CD4-positive, alpha-beta T cell treated with Interleukin-15 for 1 hour (primary cell): ENCODE measurements at regions not wholly inside any gene's neighbourhood (a gene's known extent, or its start where the extent isn't known, plus 50 kb on each side); places are given as distances from the start of the nearest gene placed in this dataset.
"Not testable (repeated sequence)": the region's sequence is repeated elsewhere in the genome, so short reads cannot be mapped to it uniquely, and the experiment has no call there.

Experiments
- DNase-seq: peaks from one replicate; pipeline ENCODE4 v3.0.0-alpha.2; 2020

- no peak for DNase-seq
Observed at GRCh38 chr1:65593516-65593915, 173.0 kb downstream of the LEPR start.

DNA sequence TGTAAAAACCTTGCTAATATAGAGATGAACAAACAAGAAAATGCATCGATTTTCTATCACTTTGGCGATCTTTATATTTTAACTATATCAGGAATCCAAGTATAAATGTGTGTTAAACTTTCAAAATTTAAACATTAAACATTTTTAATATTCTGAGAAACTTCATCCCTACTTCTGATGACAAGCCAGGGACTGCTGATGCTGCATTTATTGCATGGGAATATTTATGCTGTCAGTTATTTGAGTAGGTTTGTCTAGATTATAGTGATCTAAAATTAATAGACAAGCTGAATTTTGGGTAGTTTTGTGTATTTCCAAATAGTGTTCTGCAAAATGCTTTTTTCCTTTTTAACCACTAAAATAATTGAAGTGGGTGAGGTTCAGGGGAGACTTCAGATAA, 175.3 kb downstream of the LEPR start:
- DNase-seq: no peak

GRCh38 chr1:65596768-65597167, 176.3 kb downstream of the LEPR start:
- DNase-seq: no peak

- no peak for DNase-seq
Observed at GRCh38 chr1:65605621-65606020, 185.2 kb downstream of the LEPR start.

- no peak for DNase-seq
Observed at GRCh38 chr1:65606426-65606825, 186.0 kb downstream of the LEPR start.

DNA sequence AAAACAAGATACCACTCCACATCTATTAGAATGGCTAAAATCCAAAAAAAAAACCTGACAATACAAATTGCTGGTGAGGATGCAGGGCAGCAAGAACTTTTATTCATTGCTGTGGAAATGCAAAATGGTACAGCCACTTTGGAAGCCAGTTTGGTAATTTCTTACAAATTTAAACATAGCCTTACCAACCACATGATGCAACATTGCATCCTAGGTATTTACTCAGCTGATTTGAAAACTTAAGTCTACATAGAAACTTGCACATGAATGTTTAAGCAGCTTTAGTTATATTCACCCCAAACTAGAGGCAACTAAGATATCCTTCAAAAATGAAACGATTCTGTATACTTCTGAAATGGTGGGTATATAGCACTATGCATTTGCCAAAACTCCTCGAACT, 178.8 kb upstream of the PDE4B start:
- DNase-seq: no peak

GRCh38 chr1:65615859-65616258, 176.8 kb upstream of the PDE4B start:
- no peak for DNase-seq

DNA sequence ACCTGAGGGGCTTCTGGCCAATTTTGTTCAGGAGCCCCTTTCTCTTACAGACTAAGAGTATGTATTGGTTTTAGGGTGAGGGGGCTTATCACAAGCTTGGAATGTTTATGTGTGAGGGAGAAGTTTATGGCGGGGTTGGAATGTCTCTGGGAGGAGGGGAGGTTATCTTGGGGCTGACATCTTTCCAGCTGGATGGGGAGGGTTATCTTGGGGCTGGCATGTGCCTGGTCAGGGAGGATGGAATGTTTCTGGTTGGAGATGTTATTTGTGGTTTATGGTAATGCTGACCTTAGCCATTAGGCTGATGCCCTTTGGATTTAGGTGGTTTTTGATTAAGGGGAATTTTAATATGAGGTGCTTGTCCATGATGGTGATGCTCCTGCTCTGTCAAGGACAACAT, 171.0 kb upstream of the PDE4B start:
- DNase-seq: not testable (repeated sequence)

- DNase-seq: no peak
Observed at GRCh38 chr1:65623895-65624294, 168.8 kb upstream of the PDE4B start.

DNA sequence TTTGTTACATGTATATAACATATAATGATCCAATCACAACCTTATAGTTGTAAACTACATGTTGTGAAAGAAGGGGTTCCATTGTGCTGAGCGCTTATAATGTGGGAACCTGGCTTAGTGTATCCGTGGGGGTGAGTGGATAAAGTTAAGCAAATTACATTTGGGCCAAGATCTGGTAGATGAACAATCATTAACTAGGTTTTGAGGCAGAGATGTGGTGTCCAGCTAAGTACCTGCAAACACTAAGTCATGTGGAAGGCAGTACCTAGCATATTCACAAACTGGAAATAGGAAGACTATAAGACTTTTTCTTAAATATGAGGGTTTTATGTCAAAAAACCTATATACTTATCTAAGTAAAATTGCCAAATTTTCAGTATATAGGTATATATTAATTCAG, 167.2 kb upstream of the PDE4B start:
- DNase-seq: no peak

- no peak for DNase-seq
Observed at GRCh38 chr1:65626003-65626402, 166.7 kb upstream of the PDE4B start.

DNA sequence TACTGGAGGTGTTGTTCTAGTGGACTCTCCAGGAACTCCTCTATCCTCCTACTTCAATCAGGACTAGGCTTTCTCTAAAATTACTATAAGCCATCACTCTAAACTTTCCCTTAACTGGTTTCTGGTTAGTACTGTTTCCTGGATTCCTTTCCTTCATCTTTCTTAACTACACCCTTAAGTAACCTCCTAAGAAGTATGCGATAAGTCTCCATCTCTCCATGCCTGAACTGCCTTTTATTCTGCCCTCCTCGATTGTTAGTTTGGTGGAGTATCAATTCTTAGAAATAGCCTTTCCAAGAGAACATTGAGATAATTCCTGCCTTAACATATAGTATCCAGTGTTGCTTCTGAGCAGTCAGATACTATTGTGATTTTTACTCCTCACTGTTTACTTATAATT, 162.9 kb upstream of the PDE4B start:
- no peak for DNase-seq

DNA sequence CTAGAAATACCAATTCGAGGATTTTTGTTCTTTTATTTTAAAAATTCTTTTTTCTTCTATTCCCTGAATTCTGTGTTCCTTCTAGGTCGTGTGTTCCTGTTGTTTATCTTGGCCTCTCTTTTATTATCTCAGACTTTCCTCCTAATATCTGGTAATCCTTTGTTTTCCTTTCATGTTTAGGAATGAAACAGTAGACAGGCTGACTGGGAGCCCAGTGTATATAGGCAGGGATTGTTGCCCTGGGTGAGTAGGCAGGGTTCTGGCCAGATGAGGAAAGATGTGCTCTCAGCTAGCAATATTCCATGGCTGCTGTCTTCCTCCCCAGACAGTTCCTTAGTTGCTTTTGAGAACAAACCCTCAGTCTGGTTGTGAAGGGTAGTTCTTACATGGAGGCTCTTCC, 161.8 kb upstream of the PDE4B start:
- DNase-seq: no peak

DNA sequence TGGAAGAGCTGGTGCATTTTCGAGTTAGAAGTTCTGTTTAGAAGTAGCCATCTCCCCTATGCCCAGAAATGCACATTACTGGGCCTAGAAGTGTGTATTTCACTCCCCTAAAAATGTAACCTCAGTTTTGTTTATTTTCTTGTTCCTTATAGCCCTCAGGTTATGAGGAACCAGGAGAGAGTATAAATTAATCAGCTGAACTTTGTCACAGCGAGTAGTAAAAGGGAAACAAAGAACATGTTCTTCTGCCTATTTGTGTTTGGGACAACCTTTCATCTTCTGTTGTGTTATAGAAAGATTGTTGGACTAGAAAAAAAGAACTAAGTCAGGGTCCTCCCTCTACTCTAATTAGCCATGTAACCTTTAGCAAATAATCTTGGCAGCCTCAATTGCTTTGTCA, 160.5 kb upstream of the PDE4B start:
- DNase-seq: no peak

GRCh38 chr1:65640046-65640445, 152.6 kb upstream of the PDE4B start:
- no peak for DNase-seq

- not testable (repeated sequence) for DNase-seq
Observed at GRCh38 chr1:65649185-65649584, 143.5 kb upstream of the PDE4B start.

DNA sequence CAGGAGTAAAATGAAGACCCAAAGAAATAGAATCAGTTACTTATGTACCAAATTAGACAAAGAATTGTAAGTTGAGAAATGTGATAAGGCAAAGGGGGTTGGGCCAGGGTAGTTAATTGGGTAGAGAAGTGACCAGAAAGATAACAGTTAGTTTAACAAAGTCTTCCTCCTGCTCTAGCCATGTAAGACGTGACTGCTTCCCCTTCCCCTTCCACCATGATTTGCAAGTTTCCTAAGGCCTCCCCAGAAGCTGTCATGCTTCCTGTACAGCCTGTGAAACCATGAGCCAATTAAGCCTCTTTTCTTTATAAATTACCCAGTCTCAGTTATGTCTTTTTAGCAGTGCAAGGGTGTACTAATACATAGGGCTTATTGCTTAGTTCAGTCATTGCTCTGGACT, 142.0 kb upstream of the PDE4B start:
- no peak for DNase-seq

- DNase-seq: not testable (repeated sequence)
Observed at GRCh38 chr1:65654526-65654925, 138.2 kb upstream of the PDE4B start.

DNA sequence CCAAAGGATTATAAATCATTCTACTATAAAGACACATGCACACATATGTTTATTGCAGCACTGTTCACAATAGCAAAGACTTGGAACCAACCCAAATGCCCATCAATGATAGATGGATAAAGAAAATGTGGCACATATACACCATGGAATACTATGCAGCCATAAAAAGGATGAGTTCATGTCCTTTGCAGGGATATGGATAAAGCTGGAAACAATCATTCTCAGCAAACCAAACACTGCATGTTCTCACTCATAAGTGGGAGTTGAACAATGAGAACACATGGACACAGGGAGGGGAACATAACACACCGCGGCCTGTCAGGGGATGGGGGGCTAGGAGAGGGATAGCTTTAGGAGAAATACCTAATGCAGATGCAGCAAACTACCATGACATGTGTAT, 135.1 kb upstream of the PDE4B start:
- not testable (repeated sequence) for DNase-seq

GRCh38 chr1:65658122-65658521, 134.6 kb upstream of the PDE4B start:
- no peak for DNase-seq

DNA sequence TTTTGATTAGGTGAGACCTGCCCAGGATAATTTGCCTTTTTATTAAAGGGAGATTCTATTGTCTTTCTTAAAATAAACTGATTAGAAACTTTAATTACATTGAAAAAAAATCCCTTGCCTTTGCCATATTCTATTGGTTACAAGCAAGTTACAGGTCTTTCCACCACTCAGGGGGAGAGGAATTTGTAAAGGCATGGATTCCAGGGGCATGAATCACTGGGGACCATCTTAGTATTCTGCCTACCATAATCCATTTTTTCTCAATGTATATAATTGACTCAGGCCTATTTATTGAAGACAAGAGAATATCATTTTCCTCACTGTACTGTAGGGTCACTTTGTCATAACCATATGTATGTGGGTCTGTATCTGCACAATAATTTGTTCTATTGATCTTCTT, 124.3 kb upstream of the PDE4B start:
- no peak for DNase-seq

GRCh38 chr1:65670518-65670917, 122.2 kb upstream of the PDE4B start:
- no peak for DNase-seq

- DNase-seq: no peak
Observed at GRCh38 chr1:65674522-65674921, 118.2 kb upstream of the PDE4B start.

GRCh38 chr1:65679773-65680172, 112.9 kb upstream of the PDE4B start:
- no peak for DNase-seq

- DNase-seq: no peak
Observed at GRCh38 chr1:65681096-65681495, 111.6 kb upstream of the PDE4B start.
